ENCODE measurements at regions not wholly inside any gene's neighbourhood (a gene's known extent, or its start where the extent isn't known, plus 50 kb on each side); places are given as distances from the start of the nearest gene placed in this dataset.

DNA sequence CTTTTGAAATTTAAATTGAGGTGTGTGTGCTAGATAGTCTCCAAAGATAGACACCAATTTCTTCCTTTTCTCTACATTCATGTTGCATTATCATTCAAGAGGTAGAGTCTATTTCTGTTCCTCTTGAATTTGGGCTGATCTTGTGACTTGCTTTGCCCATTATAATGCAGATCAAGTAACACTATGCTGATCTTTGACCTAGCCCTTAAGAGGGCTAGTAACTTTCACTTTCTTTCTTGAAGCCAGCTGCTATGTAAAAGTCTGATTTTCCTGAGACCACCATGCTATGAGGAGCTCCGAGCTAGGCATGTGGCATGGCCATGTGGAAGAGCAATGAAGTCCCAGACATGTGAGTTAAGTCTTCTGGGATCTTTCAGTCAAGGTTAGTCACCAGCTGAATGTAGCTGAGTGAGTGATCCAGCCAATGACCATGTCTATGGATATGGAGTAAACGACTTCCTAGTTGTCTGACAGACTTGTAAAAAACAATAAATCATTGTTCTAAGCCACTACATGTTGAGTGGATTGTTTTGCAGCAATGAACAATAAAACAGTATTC, 189.4 kb upstream of the CWC22 start:
- ATAC-seq (ENCODE audit: low read depth) (no peak), DNase-seq (no peak)
- Histone ChIP-seq H3K9me1 (ENCODE audit: insufficient read depth, low read length) (no peaks in the 10 kb centered on the region), H4K20me1 (ENCODE audit: insufficient read depth, low read length) (no peaks in the 10 kb centered on the region), H3K27ac (ENCODE audit: insufficient read depth, low read length) (no peak overlapping the region), H2BK15ac (ENCODE audit: low read depth, low read length) (no peak overlapping the region), H3K4me3 (ENCODE audit: insufficient read depth, low read depth, low read length) (no peak overlapping the region), H4K5ac (ENCODE audit: low read depth, low read length) (no peak overlapping the region), H3K9me3 (ENCODE audit: control insufficient read depth, insufficient read depth, low read length) (no peaks in the 10 kb centered on the region), H2BK20ac (ENCODE audit: low read depth, low read length) (no peak overlapping the region), H3K36me3 (ENCODE audit: control insufficient read depth, insufficient read depth, low read length) (no peaks in the 10 kb centered on the region), H3K56ac (ENCODE audit: extremely low read depth, insufficient read depth, low read length) (no peak overlapping the region), H4K8ac (ENCODE audit: low read depth in 2 of 2, low read length in 2 of 2) (0 out of 4 replicates have a peak overlapping the region, but pooled peaks of 1 of the 2 experiments have one; percentile 3), H2BK5ac (ENCODE audit: low read depth, low read length, poor library complexity, severe bottlenecking) (no peak overlapping the region), H4K91ac (ENCODE audit: insufficient read depth, low read depth, low read length) (no peak overlapping the region), H3K23ac (ENCODE audit: low read depth, low read length) (no peak overlapping the region), H3K4ac (ENCODE audit: low read depth, low read length) (no peak overlapping the region), H3K79me1 (ENCODE audit: low read depth in 1 of 2, low read length in 2 of 2) (no peaks in the 10 kb centered on the region), H3K9ac (ENCODE audit: low read depth, low read length) (no peak overlapping the region), H2AK5ac (ENCODE audit: low read depth, low read length) (no peak overlapping the region), H2AK9ac (replicated peaks; ENCODE audit: low read depth, low read length, poor library complexity) (no peak overlapping the region), H3K18ac (ENCODE audit: low read depth, low read length) (no peak overlapping the region), H3K27me3 (ENCODE audit: control insufficient read depth, insufficient read depth, low read length) (no peaks in the 10 kb centered on the region), H2BK120ac (ENCODE audit: low read depth, low read length) (no peak overlapping the region), H3K4me2 (ENCODE audit: low read depth, low read length) (0 out of 2 replicates have a peak overlapping the region, but pooled peaks have one; percentile 3), H2AFZ (replicated peaks; ENCODE audit: low read length, poor library complexity) (peak overlapping the region; percentile 16), H3K14ac (replicated peaks; ENCODE audit: low read depth, low read length) (no peak overlapping the region), H3K4me1 (ENCODE audit: control insufficient read depth, insufficient read depth, low read length) (no peaks in the 10 kb centered on the region)
- dilution Hi-C loops (cut with HindIII; ENCODE audit: low sequenced_read_pairs, unreplicated experiment) (no loop called here), intact Hi-C loops (cut with micrococcal nuclease) (no loop called here), in situ Hi-C loops (cut with MboI; ENCODE audit: low sequenced_read_pairs) (no loop called here)
- CTCF ChIA-PET, result no interaction called here
- no CpG with 5 or more reads among the region's 2 CpGs for whole genome bisulfite sequencing, 2 experiments (ENCODE audit: extremely low coverage in 2 of 2, insufficient read length in 1 of 2)
- TF ChIP-seq RCOR1 (IDR thresholded peaks at IDR 0.05; ENCODE audit: insufficient replicate concordance, low read length) (no peak), NFE2L2 (IDR thresholded peaks at IDR 0.05; ENCODE audit: low read depth, low read length) (no peak), CEBPB (IDR thresholded peaks at IDR 0.05; ENCODE audit: low read depth, low read length) (no peak), SMC3 (IDR thresholded peaks at IDR 0.05; ENCODE audit: low read depth, low read length) (no peak), MXI1 (IDR thresholded peaks at IDR 0.05; ENCODE audit: borderline replicate concordance, low read depth, low read length) (no peak)
- TF ChIP-seq, protein P1, sequence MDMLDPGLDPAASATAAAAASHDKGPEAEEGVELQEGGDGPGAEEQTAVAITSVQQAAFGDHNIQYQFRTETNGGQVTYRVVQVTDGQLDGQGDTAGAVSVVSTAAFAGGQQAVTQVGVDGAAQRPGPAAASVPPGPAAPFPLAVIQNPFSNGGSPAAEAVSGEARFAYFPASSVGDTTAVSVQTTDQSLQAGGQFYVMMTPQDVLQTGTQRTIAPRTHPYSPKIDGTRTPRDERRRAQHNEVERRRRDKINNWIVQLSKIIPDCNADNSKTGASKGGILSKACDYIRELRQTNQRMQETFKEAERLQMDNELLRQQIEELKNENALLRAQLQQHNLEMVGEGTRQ (IDR thresholded peaks at IDR 0.05; ENCODE audit: low read depth, low read length), result no peak
- POLR2A ChIA-PET (ENCODE audit: unreplicated experiment), result no interaction called here
- BruUV-seq (replicated peaks), result no TSS peak
